DMS53 treated with DMSO at 0.1 percent for 48 hours (cell line): ENCODE measurements at regions not wholly inside any gene's neighbourhood (a gene's known extent, or its start where the extent isn't known, plus 50 kb on each side); places are given as distances from the start of the nearest gene placed in this dataset.

Experiments
- DNase-seq: peaks from one replicate; lab custom pipeline; 2025; ENCODE audit not compliant: unreplicated experiment; lab: John Stamatoyannopoulos, UW

GRCh38 chr6:1096967-1097765 is 214.7 kb upstream of the FOXQ1 start:
- DNase-seq: no peak

- no peak for DNase-seq
Measured at GRCh38 chr6:1094306-1094705, 217.6 kb upstream of the FOXQ1 start.

- no peak for DNase-seq
Measured at GRCh38 chr6:1091900-1092299, 220.0 kb upstream of the FOXQ1 start.

- DNase-seq: no peak
Measured at GRCh38 chr6:1089859-1090258, 222.0 kb upstream of the FOXQ1 start.

GRCh38 chr6:1088492-1089001 is 223.4 kb upstream of the FOXQ1 start:
- DNase-seq: no peak

GRCh38 chr6:1087154-1087843 is 224.6 kb upstream of the FOXQ1 start:
- no peak for DNase-seq

GRCh38 chr6:1086446-1087153 is 225.3 kb upstream of the FOXQ1 start:
- DNase-seq: no peak

- no peak for DNase-seq
Measured at GRCh38 chr6:1082285-1082935, 229.5 kb upstream of the FOXQ1 start.

GRCh38 chr6:1081551-1082284 is 230.2 kb upstream of the FOXQ1 start:
- DNase-seq: no peak

- DNase-seq: no peak
Measured at GRCh38 chr6:1080453-1081337, 231.2 kb upstream of the FOXQ1 start.

- DNase-seq: no peak
Measured at GRCh38 chr6:1079525-1079924, 232.4 kb upstream of the FOXQ1 start.

- DNase-seq: no peak
Measured at GRCh38 chr6:1077478-1078416, 234.2 kb upstream of the FOXQ1 start.

GRCh38 chr6:1076531-1077459 is 235.1 kb upstream of the FOXQ1 start:
- no peak for DNase-seq

GRCh38 chr6:1075880-1076279 is 236.0 kb upstream of the FOXQ1 start:
- no peak for DNase-seq

GRCh38 chr6:1075444-1075843 is 236.5 kb upstream of the FOXQ1 start:
- no peak for DNase-seq

GRCh38 chr6:1070085-1070521 is 241.8 kb upstream of the FOXQ1 start:
- DNase-seq: no peak

GRCh38 chr6:1068905-1069304 is 243.0 kb upstream of the FOXQ1 start:
- no peak for DNase-seq
